IPS-NIHi11 (cell line): ENCODE measurements at regions not wholly inside any gene's neighbourhood (a gene's known extent, or its start where the extent isn't known, plus 50 kb on each side); places are given as distances from the start of the nearest gene placed in this dataset.
"Not testable (repeated sequence)": the region's sequence is repeated elsewhere in the genome, so short reads cannot be mapped to it uniquely, and the experiment has no call there.

Experiments
- DNase-seq: peaks from one replicate; pipeline ENCODE4 v3.0.0; 2012; ENCODE audit warnings: mixed read lengths, low spot score

DNA sequence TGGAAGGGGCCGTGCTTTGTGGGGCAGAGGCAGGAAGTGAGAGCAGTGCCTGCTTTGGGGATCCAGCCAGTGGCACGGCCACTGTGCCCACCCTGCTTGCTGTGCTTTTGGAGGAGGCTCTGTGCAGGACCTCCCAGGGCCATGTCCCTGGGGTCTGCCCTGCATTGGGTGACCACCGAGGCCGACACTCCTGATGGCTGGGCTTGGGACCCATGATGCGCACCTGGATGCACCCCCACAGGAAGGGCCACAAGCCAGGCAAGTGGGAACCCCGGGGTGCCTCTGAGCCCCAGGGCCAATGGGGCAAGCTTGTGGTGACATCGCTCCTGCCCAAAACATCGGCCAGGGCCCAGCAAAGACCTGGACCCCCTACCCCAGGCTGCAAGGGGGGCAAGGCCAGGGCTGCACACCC, 738.6 kb upstream of the GJE1 start:
- DNase-seq = no peak

DNA sequence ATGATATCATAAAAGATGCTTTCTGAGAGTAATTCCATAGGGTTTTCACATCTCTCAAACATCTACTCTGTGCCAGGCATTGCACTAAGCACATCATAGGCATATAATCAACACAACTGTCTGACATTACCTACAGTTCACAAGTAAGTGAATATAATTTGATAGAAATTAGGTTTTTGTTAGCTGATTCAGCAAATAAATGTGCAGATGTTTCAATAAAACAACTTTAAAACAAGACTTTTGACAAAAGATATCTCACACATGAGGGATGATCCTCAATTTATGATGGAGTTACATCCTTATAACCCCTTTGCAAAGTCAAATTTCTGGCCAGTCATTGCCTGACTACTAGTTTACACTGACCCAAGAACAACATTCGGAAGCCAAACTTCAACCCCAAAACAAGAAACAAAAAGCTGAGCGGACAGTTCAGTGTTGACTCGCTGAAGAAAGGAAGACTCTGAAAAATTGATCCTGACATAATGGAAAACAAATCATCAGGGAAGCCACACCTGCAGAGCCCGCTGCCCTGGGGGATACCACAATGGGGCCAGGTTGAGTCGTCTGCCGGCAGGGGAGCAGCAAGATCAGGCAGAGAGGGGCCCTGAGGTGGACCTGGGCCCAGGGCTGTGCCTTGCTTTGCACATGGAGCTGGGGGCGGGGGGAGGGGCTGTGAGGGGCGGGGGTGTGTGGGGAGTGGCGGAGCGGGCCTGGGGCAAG, 739.2 kb upstream of the GJE1 start:
- DNase-seq = no peak

DNA sequence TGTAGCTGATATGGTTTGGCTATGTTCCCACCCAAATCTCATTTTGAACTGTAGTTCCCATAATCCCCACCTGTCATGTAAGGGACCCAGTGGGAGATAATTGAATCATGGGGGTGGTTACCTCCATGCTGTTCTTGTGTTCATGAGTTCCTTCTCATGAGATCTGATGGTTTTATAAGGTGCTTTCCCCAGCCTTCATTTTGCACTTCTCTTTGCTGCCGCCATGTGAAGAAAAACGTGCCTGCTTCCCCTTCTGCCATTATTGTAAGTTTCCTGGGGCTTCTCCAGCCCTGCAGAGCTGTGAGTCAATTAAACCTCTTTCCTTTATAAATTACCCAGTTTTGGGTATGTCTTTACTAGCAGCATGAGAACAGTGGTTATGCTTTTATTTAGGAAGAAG, 741.6 kb upstream of the GJE1 start:
- not testable (repeated sequence) for DNase-seq

DNA sequence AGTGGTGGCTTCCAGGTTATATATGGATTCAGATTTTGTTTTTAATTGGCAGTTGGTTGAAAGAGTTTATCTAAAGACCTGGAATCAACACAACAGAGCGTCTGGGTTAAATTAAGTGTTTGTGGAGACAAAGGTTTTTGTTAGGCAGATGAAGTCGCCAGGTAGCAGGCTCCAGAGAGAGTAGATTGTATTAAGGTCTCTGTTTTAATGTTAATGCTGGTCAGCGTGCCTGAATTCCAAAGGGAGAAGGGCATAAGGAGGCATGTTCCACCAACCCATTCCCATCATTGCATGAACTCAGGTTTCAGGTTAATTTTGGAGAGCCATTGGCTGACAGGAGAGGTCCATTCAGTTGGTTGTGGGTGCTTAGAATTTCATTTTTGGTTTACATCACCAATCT, 744.1 kb upstream of the GJE1 start:
- peak; percentile 33 for DNase-seq

DNA sequence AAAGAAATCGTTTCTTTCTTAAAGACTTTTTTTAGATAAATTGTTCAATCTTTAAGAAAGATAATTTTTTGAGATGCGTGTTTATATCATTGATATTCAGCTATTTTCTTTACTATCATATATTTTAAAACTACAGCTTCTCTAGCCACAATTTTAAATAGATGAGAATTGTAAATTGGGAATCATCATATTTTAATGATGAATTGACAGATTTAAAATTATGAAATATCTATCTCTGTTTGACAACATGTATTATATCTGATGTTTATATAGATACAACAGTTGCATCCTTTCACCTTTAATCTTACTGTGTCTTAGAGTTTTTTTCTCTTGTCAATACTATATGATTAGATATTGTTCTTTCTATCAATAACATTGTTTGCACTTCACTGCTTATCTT, 762.3 kb upstream of the GJE1 start:
- no peak for DNase-seq

DNA sequence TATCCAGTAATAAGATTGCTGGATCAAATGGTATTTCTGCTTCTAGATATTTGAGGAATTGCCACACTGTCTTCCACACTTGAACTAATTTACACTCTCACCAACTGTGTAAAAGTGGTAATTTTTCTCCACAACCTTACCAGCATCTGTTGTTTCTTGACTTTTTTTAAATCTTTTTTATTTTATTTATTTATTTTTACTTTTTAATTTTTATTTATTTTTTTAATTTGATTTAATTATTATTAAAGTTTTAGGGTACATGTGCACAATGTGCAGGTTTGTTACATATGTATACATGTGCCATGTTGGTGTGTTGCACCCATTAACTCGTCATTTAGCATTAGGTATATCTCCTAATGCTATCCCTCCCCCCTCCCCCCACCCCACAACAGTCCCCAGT, 765.9 kb upstream of the GJE1 start:
- not testable (repeated sequence) for DNase-seq

DNA sequence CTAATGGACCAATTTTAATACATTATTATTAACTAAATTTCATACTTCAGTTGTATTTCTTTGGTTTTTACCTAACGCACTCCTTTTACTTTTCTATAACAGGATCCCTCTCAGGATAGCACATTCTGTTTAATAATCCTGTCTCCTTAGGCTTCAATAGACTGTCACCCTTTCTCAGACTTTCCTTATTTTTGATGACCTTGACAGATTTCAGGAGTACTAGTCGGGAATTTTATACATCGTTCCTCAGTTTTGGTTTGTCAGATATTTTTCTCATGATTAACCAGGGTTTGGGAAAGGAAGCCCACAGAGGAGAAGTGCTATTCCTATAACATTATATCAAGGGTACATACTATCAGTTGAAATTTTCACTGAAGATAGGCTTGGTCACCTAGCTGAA, 768.0 kb upstream of the GJE1 start:
- no peak for DNase-seq

DNA sequence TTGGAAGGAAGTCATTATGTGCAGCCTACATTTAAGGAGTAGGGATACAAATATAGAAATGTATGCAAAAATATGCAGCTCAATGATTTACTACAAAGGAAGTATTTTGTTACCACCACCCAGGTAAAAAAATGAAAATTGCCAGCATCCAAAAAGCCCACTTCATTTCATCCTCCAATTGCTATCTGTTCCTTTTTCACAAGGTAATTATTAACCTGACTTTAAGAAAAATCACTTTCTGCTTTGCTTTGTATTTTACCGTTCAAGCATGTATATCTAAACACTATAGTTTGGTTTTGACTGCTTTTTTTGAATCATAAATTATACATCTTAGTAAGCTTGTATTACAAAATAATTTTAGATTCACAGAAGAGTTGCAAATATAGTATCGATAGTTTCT, 768.5 kb upstream of the GJE1 start:
- no peak for DNase-seq

DNA sequence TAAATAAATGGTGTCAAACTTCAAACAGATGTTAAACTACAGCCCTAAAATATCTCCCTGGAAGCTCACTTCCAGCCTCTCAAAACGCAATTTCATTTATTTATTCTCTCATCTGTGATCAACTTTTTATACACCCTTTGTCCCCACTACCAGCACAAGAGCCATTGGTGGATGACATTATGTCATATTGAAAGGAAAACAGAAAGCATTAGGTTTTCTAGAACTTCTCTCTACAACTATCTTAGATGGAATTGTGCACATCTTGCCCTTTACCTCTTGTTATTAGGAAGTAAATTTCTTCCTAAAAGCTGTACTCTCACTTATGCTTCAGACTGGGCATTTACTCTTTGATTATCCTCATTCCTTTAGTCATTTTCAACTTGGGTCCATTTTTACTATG, 771.2 kb upstream of the GJE1 start:
- no peak for DNase-seq

DNA sequence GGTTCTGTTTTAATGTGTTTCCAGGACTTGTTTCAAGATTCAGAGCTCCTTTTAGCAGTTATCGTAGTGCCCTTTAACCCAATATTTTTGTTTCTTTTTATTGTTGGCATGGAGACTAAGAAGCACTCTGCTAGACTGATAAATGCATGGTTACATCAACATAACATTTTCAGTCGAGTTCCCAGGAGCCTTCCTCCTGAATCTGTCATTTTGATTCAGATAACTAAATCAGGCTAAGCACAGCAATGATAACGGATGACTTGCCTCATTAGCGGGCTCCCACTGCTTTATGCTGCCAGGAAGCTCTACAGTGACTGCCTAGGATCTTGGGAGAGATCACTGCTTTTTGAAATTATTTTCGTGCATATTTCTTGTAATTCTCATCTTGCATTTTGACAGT, 772.8 kb upstream of the GJE1 start:
- no peak for DNase-seq

DNA sequence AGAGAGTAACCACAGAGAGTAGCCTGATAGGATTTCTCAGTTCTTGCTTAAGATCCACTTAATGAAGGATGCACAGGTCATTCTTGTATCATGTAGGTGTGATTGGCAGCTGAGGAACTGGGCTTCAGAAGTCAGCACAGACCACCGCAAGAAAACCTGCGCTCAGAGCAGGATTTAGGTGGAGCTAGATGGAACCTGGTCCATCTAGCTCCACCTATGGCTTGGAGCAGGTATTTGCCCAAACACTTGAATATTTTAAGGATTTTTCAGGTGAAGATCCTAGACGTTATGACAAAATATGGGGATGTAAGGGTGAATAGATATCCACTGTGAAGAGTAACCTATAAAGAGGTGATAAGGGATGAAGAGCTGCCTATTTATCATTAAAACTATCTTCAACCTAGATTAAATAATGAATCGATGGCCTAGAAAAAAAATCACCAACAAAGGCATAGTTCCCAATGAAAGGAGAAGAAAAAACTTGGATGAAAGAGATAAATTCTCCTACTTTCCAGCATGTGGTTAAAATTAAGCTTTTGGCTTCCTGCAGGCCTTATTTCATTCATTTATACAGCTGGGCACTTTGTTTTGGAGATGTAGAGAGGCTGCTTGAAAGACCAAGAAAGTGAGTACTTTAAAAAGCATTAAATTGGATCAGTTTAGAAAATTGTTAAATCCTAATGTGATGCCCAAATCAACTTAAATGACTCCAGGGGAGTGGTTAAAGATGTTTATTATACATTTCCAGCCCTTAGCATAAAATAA, 778.4 kb upstream of the GJE1 start:
- peak; percentile 17 for DNase-seq

DNA sequence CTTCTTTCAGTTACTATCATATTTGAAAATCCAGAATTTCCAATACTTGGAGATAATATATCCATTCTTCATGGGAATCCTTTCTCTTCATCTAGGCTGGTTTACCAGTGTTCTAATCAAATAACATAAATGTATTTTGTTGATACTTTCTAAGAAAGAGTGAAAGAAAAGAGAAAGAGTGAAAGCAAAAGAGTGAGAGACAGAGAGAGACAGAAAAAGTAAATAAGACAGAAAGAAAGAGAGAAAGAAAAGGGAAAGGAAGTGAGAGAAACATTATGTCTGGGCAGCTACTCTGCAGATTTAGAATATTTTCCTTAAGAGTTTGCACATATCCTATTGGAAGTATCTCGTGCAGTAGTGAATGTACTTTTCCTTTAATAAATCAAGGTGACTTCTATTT, 781.0 kb upstream of the GJE1 start:
- no peak for DNase-seq

DNA sequence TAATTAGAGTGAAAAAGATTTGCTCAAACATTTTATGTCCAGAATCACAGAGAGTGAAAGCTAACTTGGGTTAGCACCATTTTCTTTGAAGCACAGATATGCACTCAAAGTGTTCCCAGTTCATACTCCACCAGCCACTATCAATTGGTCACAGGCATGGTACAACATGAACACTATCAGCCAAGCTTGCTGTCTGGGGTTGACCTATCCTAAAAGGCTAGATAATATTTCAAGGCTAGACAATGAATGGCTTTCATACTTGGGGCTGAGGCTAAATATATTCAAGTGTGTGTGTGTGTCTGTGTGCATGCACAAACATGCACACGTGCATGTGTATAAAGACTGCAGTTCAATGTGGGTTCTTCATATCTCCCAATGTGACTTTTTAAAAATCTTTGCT, 783.0 kb upstream of the GJE1 start:
- no peak for DNase-seq

DNA sequence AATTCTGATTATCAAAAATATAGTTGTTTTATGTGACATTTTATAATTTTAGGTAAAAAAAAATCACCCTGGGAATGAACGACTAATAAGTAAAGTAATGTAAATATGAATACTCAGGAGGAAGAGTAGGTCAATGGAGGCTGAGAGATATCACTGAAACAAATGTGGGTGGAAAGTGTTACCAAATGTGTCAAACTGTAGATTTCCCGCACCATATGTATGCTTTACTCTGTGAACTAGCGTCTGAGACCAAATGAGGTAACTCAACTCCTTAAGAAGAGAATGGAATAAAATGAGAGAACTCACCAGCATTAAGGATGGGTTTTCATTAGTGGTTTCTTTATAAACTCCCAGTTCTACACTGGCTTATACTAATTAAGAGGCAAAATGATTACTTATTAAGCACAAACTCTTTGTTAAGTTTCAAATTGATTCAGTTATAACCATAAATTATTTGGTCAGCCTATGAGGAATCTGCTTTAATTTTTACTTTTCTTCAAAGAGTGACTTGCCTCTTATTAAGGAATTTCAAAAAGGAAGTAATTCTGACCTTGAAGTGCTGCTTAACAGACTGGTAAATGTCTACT, 784.7 kb upstream of the GJE1 start:
- DNase-seq = no peak

DNA sequence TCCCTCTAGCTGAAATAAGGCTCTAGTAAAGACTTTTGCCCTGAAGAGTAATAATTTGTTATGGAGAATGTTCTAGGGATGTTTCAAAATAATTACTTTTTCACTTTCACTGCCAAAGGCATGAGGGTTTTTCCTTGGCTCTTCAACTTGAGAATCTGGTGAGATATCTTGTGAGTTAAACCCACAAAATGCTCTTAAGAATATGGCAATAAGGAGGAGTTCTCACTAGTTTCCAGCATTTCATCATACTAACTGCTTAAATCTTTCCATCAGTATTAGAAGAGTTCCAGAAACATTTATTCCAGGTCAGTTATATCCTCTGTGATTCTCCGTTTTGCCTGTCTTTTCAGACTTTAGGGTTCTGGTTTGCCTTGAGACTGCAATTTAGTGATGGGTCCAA, 785.6 kb upstream of the GJE1 start:
- DNase-seq = no peak

DNA sequence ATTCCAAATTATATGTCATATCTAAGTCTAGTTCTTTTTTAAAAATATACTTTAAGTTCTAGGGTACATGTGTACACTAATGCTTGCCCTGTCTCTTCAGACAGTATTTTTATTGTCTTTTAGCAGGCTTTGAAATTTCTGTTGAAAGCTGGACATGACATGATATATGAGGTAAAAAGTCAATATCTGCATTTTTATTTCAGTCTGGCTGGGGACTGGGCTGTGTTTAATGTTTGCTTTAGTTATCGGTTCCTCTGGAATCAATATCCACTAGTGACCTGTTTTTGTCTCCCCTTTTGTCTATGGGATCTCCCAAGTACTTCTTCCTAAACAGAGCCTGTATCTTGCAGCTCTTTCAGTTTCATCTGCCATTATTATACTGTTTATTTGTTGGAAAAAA, 786.2 kb upstream of the GJE1 start:
- DNase-seq = no peak

DNA sequence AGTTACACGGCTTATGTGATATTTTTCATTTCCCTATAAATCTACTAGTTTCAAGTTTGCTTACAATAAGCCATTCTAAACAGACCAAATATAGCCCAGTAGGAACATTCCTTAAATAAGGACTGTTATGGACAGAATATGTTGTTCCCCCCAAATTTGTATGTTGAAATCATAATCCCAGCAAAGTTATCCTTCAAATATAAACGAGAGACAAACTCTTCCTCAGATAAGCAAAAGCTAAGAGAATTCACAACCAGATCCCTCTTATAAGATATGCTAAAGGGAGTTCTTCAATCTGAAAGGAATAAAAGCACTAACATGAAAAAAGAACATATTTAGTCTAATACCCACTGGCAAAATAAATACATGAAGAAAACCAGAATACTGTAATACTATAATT, 795.5 kb upstream of the GJE1 start:
- no peak for DNase-seq

DNA sequence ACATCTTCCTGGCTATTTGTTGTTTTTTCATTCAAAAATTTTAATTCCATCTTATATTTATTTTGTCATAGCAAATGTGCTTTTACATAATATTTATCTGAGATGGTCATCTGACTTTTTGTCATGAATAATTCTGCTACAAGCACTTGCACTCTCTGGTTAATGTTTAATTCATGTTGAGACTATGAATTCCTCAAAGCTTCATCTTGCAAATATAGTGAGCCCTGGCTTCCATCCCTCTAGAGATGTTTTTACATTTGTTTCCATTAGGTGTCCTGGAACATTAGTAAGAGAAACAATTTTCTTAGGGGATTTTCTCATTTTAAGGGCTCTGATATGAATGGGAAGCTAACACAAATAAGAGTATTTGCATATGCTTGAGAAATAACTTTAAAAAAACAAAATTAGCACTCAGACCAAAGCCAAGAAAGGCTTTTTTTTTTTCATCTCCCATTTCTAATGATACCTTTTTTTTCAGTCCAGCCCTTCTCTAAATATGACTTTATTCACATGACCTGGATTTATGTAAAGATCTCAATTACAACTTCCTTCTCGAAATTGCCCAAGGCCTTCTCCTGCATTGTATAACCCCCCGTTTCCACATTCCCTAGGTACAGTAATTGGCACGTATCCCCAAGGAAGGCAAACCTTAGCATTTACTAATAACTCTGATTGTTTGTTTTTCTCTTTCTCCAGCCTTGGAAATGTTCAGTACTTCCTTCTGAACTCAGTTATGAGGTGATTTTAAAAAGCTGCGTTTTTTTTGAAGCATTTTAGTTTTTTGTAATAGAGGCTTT, 797.0 kb upstream of the GJE1 start:
- DNase-seq = no peak

DNA sequence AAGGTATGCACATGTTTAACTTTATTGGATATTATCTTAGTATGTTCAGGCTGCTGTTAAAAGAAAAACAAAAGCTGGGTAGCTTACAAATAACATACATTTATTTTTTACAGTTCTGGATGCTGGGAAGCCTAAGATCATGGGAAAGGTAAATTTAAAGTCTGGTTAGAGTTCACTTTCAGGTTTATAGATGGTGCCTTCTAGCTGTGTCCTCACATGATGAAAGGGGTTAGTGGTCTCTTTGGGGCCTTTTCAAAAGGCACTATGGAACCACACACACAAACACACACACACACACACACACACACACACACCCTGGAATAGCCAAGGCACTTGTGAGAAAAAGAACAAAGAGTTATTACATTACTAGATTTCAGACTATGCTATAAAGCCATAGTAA, 805.8 kb upstream of the GJE1 start:
- DNase-seq = no peak

DNA sequence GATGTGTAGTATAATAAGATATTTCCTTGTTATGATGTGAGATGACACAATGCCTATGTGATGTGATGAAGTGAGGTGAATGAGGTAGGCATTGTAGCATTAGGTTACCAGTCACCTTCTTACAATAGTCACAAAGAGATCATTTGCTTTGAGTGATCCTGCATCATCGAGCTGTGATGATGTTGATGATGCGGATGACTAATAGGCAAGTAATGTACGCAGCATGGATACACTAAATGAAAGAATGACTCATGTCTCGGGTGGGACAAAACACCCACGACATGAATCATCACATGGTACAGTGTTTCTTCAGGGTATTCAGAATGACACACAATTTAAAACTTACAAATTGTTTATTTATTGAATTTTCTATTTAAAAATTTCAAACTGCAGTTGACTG, 806.3 kb upstream of the GJE1 start:
- DNase-seq = peak; percentile 7

DNA sequence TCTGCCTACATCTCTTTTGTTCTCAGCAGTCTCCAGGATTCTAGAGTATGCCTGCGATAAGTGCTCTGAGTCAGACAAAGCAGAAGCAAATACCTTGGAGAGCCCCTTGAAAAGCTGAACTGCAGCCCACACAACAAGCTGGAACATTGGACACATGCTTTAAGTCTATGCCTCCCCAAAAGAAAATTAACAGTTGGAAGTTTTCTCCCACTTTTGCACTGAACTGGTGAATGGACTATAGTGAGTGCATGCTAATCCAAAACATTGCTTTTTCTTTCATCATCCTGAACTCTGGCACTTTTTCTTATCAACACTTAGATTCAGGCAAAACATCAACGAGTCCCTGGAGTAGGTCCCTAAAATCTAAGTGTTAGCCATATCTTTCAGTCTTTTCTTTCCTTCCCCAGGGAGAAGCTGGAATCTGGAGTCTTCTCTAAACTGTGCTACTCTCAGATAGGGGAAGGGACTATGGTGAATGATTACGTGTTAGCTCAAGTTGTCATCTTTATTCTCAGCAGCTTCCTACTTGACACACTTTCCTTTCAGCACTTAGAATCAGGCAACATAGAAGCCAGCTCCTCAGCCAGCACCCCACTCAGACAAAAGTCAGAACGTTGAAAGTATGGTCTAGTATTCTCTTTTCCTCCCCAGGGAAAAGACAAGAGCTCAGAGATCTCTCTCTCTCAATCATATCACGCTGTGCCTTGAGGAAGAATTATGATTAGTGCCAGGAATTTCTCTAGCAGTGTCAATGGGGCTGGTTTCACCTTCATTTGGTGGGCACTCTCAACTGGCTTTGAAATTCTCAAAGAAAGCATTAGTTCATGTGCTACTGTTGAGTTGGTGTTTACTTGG, 811.0 kb upstream of the GJE1 start:
- DNase-seq = no peak

DNA sequence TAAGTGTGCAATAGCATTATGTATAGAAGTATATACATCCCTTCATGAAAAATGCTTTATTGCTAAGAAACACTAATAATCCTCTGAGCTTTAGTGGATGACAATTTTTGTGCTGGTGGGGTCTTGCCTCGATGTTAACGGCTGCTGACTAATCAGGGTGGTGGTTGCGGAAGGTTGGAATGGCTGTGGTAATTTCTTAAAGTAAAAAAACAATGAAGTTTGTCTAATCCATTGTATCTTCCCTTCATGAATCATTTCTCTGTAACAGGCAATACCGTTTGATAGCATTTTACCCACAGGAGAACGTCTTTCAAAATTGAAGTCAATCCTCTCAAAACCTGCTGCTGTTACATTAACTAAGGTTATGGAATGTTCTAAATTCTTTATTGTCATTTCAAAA, 816.5 kb upstream of the GJE1 start:
- no peak for DNase-seq
